HepG2 (cell line): ENCODE measurements at regions not wholly inside any gene's neighbourhood (a gene's known extent, or its start where the extent isn't known, plus 50 kb on each side); places are given as distances from the start of the nearest gene placed in this dataset.

Experiments
- FOXA3 ChIP-seq: IDR thresholded peaks from 2 replicates; pipeline ENCODE4 v1.6.1; 2016; ENCODE audit warnings: missing genetic modification reagents, missing compliant biosample characterization
- GTF3A ChIP-seq: sonication (generic); formaldehyde crosslinking; conservative IDR thresholded peaks from 2 replicates; pipeline ENCODE4 v1.4.0; 2020; ENCODE audit warnings: mild to moderate bottlenecking, missing genetic modification reagents
- HMG20B ChIP-seq: conservative IDR thresholded peaks from 2 replicates; pipeline ENCODE4 v1.6.1; 2016; ENCODE audit warnings: missing genetic modification reagents, missing compliant biosample characterization
- HNF4G ChIP-seq, 2 experiments: sonication (generic) in 1 of 2; formaldehyde crosslinking in 1 of 2; IDR thresholded peaks; 2 replicates each; pipeline versions ENCODE4 v1.4.0 to v1.6.1; 2011 to 2020; ENCODE audit warnings: borderline replicate concordance in 2 of 2, low read depth in 2 of 2, mild to moderate bottlenecking in 2 of 2, low read length in 1 of 2, missing genetic modification reagents in 1 of 2, moderate library complexity in 1 of 2
- SOX5 ChIP-seq: IDR thresholded peaks from 2 replicates; pipeline ENCODE4 v1.6.1; 2016; ENCODE audit warnings: borderline replicate concordance
- TBP ChIP-seq: sonication (generic); formaldehyde crosslinking; IDR thresholded peaks from 2 replicates; pipeline ENCODE4 v1.5.0; 2020; ENCODE audit warnings: missing genetic modification reagents
- ZKSCAN8 ChIP-seq: IDR thresholded peaks from 2 replicates; pipeline ENCODE4 v1.6.1; 2016; ENCODE audit warnings: borderline replicate concordance, missing genetic modification reagents, missing compliant biosample characterization
- TF ChIP-seq, protein P1 (sequence below): sonication (generic); formaldehyde crosslinking; IDR thresholded peaks from 2 replicates; pipeline ENCODE4; 2020; ENCODE audit warnings: missing genetic modification reagents, mild to moderate bottlenecking, borderline replicate concordance
- TF ChIP-seq, protein P2 (sequence below): sonication (generic); formaldehyde crosslinking; IDR thresholded peaks from 2 replicates; pipeline ENCODE4 v1.4.0; 2020; ENCODE audit warnings: missing genetic modification reagents
- TF ChIP-seq, protein P3 (sequence below): sonication (generic); formaldehyde crosslinking; IDR thresholded peaks from 2 replicates; pipeline ENCODE4 v1.5.0; 2020; ENCODE audit warnings: mild to moderate bottlenecking, missing genetic modification reagents
- TF ChIP-seq, protein P4 (sequence below): sonication (generic); formaldehyde crosslinking; IDR thresholded peaks from 2 replicates; pipeline ENCODE4 v1.5.0; 2020; ENCODE audit warnings: mild to moderate bottlenecking, low read depth, missing genetic modification reagents, borderline replicate concordance

DNA sequence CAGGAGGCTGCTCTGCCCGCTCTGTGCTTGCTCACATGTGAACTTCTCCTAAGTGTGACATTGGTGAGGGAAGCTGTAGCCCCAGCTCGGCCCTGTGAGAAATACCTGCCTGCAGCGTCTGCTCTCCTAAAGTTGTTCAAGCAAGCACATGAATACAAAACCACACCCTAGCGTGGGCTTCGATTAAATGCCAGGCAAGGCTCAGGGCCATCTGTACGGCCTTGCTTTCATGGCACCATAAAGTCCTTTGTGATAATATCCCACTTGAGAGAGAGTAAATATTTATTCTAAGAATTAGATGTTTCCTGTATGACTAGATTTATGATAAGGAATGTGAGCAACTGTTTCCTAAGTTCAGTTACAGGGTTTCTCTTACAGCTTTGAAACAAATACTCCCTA lies 262.8 kb upstream of the KLF14 start (continued):
- TF ChIP-seq, protein P1, sequence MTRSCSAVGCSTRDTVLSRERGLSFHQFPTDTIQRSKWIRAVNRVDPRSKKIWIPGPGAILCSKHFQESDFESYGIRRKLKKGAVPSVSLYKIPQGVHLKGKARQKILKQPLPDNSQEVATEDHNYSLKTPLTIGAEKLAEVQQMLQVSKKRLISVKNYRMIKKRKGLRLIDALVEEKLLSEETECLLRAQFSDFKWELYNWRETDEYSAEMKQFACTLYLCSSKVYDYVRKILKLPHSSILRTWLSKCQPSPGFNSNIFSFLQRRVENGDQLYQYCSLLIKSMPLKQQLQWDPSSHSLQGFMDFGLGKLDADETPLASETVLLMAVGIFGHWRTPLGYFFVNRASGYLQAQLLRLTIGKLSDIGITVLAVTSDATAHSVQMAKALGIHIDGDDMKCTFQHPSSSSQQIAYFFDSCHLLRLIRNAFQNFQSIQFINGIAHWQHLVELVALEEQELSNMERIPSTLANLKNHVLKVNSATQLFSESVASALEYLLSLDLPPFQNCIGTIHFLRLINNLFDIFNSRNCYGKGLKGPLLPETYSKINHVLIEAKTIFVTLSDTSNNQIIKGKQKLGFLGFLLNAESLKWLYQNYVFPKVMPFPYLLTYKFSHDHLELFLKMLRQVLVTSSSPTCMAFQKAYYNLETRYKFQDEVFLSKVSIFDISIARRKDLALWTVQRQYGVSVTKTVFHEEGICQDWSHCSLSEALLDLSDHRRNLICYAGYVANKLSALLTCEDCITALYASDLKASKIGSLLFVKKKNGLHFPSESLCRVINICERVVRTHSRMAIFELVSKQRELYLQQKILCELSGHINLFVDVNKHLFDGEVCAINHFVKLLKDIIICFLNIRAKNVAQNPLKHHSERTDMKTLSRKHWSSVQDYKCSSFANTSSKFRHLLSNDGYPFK (CRISPR knock-in tag): no peak
- peak; percentile 75; the same call in 1 of the 2 replicates for TF ChIP-seq ZKSCAN8 (CRISPR knock-in tag)
- TF ChIP-seq HNF4G (IDR thresholded peaks at IDR 0.05; ENCODE audit: borderline replicate concordance, low read depth, low read length): no peak
- no peak for TF ChIP-seq HNF4G (CRISPR knock-in tag; IDR thresholded peaks at IDR 0.05; ENCODE audit: borderline replicate concordance, low read depth)
- no peak for TF ChIP-seq TBP
- TF ChIP-seq GTF3A (CRISPR knock-in tag): no peak
- TF ChIP-seq HMG20B (CRISPR knock-in tag): peak; percentile 43; the same call in 1 of the 2 replicates
- TF ChIP-seq FOXA3: peak; percentile 86
- TF ChIP-seq, protein P2, sequence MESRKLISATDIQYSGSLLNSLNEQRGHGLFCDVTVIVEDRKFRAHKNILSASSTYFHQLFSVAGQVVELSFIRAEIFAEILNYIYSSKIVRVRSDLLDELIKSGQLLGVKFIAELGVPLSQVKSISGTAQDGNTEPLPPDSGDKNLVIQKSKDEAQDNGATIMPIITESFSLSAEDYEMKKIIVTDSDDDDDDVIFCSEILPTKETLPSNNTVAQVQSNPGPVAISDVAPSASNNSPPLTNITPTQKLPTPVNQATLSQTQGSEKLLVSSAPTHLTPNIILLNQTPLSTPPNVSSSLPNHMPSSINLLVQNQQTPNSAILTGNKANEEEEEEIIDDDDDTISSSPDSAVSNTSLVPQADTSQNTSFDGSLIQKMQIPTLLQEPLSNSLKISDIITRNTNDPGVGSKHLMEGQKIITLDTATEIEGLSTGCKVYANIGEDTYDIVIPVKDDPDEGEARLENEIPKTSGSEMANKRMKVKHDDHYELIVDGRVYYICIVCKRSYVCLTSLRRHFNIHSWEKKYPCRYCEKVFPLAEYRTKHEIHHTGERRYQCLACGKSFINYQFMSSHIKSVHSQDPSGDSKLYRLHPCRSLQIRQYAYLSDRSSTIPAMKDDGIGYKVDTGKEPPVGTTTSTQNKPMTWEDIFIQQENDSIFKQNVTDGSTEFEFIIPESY: no peak
- peak; percentile 86 for TF ChIP-seq SOX5 (CRISPR knock-in tag)
- TF ChIP-seq, protein P3, sequence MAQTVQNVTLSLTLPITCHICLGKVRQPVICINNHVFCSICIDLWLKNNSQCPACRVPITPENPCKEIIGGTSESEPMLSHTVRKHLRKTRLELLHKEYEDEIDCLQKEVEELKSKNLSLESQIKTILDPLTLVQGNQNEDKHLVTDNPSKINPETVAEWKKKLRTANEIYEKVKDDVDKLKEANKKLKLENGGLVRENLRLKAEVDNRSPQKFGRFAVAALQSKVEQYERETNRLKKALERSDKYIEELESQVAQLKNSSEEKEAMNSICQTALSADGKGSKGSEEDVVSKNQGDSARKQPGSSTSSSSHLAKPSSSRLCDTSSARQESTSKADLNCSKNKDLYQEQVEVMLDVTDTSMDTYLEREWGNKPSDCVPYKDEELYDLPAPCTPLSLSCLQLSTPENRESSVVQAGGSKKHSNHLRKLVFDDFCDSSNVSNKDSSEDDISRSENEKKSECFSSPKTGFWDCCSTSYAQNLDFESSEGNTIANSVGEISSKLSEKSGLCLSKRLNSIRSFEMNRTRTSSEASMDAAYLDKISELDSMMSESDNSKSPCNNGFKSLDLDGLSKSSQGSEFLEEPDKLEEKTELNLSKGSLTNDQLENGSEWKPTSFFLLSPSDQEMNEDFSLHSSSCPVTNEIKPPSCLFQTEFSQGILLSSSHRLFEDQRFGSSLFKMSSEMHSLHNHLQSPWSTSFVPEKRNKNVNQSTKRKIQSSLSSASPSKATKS: no peak
- TF ChIP-seq, protein P4, sequence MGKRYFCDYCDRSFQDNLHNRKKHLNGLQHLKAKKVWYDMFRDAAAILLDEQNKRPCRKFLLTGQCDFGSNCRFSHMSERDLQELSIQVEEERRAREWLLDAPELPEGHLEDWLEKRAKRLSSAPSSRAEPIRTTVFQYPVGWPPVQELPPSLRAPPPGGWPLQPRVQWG (CRISPR knock-in tag): no peak
